ENCODE measurements at regions not wholly inside any gene's neighbourhood (a gene's known extent, or its start where the extent isn't known, plus 50 kb on each side); places are given as distances from the start of the nearest gene placed in this dataset.

DNA sequence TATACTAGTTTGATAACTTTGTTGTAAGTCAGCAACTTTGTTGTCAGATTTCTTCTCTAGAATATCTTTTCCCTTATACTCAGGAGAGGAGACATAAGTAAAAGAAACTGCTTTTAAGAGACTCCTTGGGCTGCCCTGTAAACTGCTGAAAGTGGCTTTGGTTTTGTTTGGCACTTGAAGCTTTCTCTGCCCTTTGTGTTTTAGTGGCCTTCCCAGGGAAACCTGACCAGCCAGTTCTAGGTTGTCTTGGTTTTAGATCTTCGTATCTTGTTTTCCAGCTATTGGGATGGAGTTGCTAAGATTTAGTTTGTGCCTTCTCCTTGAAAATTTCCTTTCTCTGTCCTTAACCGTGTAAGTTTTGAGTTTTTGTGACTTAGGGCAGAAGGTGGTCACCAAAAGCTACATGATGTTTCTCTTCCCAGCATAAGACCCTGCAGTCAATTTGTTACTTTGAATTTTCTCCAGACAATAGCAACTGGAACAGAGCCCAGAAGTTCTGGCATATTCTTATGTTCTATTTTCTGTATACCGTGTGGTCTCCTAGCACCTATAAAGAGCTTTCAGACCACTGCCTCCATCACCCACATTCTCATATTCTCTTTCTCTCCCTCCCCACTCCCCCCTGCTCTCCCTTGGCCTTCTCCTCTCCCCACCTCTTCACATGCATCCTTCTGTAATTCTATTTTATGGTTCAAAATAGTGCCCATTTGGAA, 81.1 kb downstream of the BOLA3 start:
- DNase-seq: peak; percentile 61

DNA sequence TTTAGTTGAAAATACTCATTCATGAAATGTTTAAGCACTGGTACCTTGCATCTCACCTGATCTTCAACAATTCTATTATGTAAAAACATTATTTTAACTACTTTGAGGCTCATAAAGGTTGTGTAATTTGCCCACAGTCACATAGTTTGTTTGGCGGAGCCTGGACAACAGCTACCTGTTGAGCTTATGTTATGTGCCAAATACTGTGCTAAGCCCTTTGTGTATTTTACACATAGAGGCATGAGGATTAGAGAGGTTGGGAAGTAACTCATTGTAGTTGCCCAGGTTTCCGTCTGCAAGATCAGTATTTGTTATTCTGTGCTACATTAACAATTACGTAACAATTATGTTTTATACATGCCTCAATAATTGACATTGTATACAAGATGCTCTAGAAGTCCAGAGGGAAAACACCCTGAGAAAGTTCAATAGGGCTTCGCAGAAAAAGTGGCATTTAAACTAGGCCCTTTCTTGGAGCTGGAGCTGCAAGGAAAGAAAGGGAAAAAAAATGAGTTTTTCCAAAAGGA, 80.4 kb downstream of the BOLA3 start:
- DNase-seq: no peak

DNA sequence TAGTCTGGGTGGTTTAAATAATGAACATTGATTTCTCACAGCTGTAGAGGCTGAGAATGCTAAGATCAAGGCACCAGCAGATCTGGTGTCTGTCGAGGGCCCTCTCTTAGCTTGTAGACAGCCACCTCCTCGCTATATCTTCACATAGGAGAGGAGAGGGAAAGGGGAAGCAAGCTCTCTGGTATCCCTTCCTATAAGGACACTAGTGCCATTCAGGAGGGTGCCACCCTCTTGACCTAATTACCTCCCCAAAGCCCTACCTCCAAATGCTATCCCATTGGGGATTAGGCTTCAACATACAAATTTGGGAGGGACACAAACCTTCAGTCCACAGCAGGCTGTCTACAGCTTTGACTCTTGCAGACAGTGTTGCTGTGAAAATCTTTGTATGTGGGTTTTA, 76.7 kb downstream of the BOLA3 start:
- no peak for DNase-seq

DNA sequence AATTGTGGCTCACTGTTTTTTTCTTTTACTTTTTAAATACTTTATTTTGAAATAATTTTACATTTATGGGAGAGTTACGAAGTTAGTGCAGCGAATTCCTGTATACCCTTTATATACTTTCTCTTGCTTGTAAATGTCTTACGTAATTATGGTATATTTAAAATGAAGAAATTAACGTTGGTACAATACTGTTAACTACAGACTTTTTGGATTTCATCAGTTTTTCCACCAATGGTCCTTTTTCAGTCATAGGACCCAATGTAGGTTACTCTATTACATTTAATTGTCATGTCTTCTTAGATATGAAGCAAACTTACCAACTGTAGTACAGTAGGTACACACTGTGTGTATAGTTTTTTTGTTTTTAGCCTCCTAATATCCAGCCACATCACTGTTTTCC, 76.3 kb downstream of the BOLA3 start:
- DNase-seq: no peak

DNA sequence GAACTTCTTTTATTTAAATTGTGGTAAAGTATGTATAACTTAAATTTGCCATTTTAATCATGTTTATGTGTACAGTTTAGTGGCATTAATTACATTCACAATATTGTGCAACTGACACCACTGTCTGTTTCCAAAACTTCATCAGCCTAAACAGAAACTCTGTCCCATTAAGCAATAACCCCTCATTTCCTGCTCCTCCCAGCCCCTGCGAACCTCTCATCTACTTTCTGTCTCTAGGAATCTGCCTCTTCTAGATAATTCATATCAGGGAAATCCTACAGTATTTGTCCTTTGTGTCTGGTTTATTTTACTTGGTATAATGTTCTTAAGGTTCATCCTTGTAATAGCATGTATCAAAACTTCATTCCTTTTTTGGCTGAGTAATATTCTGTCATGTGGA, 75.1 kb downstream of the BOLA3 start:
- DNase-seq: no peak

DNA sequence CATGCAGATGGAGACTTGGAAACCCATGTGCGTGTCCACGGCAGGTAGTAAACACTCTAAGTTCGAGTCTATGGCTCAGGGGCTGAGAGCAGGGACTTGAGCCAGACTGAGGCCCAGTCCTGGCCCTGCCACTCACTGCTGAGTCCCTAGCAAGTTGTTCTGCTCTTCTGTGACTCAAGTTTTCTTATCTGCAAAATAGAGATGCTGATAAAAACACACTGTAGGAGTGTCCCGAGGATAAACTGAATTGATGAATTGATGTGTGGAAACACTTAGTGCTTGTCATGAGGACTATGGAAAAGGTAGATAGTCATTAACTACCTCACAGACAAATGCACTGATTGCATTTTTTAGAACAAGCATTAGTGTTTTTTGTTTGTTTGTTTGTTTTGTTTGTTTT, 73.2 kb downstream of the BOLA3 start:
- no peak for DNase-seq

DNA sequence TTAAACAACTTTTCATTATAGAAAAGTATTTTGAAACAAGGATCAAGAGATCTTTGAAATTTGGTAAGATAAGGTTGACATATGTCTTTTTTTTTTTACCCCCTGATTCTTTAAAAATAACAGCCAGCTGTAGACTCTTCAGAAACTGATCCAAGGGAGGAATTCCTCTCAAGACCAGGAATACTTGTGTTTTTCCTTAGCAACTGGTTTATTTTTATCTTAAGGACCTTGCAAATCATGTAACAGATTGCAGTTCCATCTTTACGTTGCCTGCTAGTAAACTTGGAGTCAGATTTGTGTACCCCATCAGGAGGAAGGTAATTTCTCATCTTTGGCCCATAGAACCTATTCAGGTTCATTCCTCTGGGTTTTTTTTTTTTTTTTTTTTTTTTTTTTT, 71.6 kb downstream of the BOLA3 start:
- no peak for DNase-seq

DNA sequence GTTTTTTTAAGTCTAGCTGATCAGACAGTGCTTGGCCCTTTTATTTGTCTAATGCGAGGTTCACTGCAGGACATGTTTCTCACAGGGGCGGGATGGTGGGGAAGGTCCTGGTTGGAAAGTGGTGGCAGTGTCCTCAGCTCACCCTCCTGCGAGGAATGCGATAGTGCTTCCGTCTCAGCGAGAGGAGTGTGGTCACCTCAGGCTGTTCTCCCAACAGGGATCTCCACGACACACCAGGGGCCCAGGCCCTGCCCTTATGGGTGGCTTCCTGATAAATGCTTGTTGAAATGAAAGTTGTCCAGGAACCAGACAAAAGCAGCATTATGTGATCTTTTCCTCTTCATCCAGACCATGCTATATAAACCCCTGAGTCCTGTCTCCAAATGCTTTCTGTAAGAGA, 70.1 kb downstream of the BOLA3 start:
- no peak for DNase-seq

DNA sequence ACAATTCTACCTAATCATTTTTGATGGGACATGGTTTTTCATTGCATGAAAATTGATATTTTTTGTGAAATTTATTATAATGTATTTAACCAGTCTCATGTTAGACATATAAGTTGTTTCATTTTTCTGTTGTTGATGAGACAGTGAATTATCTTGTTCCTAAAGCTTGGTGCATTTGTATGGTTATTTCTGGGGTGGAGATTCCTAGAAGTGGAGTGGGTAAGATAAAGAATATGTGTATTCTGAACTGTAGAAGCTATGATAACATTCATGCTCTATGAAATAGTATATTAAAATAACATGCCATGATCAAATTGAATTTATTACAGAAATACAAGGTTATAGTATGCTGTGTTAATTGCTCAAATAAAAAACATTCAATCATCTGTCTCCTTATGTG, 69.2 kb downstream of the BOLA3 start:
- DNase-seq: no peak

DNA sequence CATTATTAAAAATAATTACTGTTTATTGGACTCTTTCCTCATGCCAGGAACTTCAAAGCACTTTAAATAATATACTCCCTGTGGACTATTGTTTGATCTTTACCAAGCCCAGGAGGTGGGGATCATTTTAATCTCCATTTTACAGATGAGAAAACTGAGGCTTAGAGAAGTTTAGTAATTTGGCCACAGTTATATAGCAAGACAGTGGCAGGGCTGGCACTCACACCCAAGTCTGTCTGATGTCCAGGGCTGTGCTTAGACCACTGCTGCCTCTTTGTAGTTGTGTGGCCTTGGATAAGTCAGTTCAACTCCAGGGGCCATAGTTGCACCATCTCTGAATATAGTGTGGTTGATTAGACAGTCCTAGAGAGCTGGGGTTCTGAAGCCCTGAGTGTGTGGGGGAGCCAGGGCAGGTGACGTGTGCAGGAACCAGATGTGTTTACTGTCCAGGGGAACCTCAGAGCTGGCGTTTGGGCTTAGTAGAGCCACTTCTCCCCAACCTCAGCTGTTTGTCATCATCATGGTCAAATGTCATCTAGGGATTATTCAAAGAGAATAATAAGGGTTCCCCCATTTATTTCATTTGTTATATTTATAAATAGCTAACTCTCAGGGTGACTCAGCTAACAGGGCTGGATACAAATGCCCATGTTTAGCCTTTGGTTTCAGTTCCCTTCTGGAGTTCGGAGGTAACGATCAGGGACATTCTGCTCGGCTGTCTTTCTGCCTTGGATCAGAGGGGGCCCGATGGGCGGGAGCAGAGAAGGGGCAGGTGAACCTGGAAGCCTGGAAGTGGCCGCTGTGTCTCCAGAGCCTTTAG, 68.0 kb downstream of the BOLA3 start:
- no peak for DNase-seq

DNA sequence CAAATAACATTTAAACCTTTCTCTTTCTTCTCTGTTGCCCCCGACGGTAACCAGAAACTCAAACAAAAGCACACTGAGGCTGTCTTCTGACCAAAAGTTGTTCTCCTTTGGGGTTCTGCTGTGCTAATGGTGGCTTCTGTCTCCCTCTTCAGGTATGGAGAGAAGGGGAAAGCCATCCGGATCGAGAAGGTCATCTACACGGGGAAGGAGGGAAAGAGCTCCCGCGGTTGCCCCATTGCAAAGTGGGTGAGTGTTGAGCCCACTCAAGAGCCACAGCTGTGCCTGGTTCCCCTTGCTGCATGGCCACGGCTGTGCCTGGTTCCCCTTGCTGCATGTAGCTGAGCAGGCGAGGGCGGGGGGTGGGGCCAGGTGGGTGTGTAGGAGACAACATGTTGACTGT, 67.4 kb downstream of the BOLA3 start:
- DNase-seq: no peak

DNA sequence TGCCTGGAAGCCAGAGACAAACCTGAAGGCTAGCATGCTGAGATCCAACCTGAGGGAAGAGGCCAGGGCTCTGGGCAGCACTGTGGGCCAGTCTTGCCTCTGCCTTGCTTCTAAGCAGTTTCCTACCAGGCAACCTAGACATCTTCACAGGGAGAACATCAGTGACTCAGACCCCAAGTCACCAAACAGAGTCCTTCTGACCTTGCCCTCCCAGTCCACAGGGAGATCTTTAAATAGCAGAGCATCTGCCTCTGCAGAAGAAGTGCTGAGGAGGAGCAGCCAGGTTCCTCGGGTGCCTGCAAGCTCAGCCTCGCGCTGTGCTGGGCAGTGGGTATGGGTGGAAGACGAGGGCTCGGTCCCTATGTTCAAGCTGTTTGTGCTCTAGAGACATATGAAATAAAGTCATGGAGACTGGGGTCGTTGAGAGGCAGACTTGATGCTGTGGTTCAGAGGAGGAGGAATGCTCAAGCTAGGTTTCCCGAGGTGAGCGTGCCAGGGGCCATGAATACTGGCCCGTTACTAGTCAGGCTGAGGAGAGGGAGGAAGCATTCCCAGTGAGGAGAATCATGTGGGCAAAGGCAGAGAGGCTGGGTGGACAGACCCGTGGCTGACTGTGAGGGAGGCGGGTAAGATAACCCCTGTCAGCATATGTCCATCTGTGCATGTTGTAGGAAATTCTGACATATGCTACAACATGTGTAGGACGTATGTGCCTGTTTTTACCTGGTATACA, 66.5 kb downstream of the BOLA3 start:
- DNase-seq: no peak

DNA sequence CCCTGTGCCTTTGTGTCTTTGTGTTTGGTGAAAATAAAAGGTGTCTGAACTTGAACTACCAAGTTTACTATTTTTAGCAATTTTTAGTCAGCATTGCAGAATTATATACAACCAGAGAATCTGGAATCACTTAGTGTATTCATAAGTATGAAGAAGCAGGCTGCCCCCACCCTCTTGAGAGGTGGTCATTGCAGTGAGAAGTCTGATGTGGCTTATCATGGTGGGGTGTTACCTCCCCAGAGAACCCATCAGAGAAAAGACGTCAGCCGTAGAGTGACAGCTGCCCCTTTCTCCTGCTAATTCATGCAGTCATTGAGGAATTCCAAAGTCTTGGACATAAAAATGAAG, 66.0 kb downstream of the BOLA3 start:
- no peak for DNase-seq

DNA sequence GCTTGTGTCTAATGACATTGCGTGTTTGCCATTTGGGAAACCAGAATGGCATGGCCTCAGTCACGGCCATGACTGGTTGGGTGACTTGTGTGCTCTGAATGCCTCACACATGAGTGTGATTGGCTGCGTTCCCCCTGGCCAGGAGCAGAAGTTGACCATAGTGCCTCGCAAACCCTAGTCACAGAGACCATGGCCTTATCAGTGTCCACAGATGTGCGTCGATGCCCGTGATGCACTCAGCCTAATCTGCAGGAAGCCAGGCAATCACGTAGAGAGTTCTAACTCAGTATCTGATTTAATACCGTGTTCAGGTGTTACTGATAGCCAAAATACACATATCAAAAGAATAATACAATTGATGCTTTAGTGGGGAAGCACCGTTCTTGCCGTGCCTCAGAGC, 64.0 kb downstream of the BOLA3 start:
- no peak for DNase-seq

Measured in DMS79 (cell line).